HG02970 (cell line): ENCODE measurements at regions not wholly inside any gene's neighbourhood (a gene's known extent, or its start where the extent isn't known, plus 50 kb on each side); places are given as distances from the start of the nearest gene placed in this dataset.
"Not testable (repeated sequence)": the region's sequence is repeated elsewhere in the genome, so short reads cannot be mapped to it uniquely, and the experiment has no call there.

Source experiments
- ATAC-seq: cut with Tn5 transposase; IDR thresholded peaks from one replicate; pipeline ENCODE4 v1.9.1; 2021; ENCODE audit warnings: mild to moderate bottlenecking, moderate library complexity, moderate number of reproducible peaks; ENCODE audit not compliant: unreplicated experiment, low FRiP score

DNA sequence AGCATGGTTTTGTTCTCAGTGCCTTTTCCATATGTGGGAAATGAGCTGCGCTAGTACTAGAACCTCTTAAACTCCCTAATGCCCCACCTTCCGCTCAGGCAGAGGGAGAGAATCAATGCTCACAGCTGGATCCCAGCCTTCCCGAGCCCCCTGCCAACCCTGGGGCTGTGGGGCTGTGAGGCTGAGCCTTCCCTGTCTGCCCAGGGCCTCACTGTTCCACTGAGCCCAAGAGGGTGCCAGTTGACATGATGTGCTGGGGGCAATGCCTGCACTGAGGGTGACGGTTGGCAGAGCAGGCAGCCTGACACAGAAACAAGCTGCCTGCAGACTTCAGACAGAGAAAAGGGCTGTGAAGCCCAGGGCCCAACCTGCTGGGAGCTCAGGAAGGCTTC is 602.4 kb upstream of the RAB6C start:
- ATAC-seq = no peak

- ATAC-seq = no peak
Observed at GRCh38 chr2:129378186-129378585, 601.3 kb upstream of the RAB6C start.

DNA sequence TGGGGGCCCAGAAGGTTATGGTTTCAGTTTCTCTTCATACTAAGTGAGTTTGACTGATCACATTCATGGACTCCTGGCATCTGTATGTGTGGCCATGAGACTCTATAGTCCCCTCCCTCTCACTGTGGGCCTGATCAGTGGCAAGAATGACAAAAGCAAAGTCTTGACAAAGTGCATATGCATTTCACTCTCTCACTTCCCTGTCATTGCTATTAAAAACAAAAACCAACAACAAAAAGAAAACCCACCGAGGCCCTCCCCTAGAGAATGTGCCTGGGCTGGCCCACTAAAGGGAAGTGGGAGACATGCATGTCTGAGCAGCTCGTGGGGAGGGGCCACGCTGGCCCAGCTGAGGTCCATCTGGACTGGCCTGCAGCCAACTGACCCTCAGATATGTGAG is 600.1 kb upstream of the RAB6C start:
- ATAC-seq = no peak

GRCh38 chr2:129381789-129382188 is 597.7 kb upstream of the RAB6C start:
- no peak for ATAC-seq

GRCh38 chr2:129388870-129389269 is 590.6 kb upstream of the RAB6C start:
- ATAC-seq = no peak

GRCh38 chr2:129393816-129394215 is 585.6 kb upstream of the RAB6C start:
- ATAC-seq = no peak

- no peak for ATAC-seq
Observed at GRCh38 chr2:129396980-129397599, 582.4 kb upstream of the RAB6C start.

- no peak for ATAC-seq
Observed at GRCh38 chr2:129400826-129401225, 578.6 kb upstream of the RAB6C start.

DNA sequence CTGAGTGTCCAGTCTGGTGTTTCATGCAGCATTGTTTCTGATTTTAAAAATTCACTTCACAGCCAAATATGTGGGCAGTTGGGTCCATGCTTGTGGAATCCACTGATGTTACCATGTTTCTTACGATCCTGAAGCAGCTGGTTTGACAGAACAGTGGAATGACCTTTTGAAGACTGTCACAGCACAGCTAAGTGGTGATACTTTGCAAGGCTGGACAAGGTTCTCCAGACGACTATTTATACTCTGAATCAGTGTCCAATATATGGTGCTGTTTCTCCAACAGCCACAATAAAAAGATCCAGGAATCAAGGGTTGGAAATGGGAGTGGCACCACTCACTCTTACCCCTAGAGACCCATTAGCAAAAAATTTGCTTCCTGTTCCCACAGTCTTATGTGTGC is 577.4 kb upstream of the RAB6C start:
- ATAC-seq = no peak

GRCh38 chr2:129404000-129404685 is 575.3 kb upstream of the RAB6C start:
- no peak for ATAC-seq

DNA sequence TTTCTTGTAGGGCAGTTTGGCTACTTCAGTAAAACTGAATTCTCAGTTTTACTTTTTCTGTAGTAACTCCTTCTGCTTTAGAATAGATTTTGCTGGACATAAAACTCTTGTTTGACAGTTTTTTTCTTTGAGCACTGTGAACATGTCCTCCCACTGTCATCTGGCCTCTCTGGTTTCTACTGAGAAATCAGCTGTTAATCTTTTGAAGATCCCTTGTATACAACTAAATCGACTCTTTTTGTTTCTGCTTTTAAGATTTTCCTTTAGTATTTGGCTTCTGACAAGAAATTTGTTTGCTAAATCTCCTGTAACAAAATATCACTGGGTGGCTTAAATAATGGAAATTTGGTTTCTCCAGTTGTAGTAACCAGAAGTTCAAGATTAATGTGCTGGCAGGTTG is 570.9 kb upstream of the RAB6C start:
- ATAC-seq = no peak

GRCh38 chr2:129417041-129417440 is 562.4 kb upstream of the RAB6C start:
- ATAC-seq = not testable (repeated sequence)

- ATAC-seq = no peak
Observed at GRCh38 chr2:129422028-129422427, 557.4 kb upstream of the RAB6C start.

DNA sequence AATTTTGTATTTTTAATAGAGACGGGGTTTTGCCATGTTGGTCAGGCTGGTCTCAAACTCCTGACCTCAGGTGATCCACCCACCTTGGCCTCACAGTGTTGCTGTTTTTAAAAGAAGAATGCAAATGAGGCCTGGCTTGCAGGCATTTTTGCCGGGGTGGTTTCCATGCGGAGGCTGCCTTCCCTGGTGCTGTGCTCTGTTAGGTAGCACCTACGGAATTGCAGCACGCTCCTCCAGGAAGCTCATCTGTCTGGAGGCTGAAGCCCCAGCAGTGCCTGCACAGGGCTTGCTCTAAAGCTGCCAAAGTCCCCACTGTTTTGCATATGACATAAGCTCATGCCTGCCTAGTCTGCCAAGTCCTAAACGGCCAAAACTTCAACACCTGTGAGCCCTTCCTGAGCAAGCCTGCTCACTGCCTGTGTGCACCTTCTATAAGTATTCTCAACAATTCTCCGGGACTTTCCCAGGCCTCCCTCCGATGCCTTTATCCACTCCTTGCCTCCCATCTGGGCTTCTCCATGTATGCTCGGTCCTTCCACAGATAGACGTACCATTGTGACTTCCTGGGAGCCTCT is 551.3 kb upstream of the RAB6C start:
- no peak for ATAC-seq

DNA sequence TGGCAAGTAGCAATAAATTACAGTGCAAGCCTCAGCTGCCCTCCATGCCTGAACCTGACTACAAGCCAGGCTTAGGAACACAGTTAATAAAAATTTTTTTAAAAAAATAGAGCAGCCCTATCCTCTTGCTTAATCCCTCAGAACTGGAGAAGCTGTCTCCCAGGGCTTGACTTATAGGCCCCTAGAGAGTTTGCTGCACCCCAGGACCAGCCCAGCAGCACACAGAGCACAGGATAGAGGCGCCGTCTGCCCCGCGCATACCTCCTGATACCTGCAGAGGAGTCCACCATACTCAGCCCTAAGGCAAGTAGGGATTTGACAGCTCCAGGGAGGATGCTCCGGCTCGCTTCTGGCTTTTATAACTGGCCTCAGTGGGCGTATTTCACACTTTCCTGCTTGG is 548.6 kb upstream of the RAB6C start:
- ATAC-seq = no peak

DNA sequence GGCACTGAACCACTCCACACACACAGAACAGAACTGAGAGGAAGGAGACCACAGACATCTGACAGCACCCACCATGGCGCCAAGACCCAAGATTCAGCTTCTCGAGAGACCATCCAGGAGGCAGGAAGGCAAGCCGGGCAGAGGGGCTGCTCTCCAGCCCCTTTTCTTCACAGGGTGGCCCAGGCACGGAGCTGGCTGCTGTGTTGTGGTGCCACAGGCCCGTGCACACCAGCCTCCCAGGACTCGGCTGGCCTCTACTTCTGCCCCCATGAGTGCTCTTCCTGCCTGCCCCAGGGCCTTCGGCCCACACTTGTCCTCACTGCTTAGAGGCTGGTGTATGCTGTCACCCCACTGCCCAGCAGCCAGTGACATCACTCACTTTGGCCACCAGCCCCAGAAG is 547.6 kb upstream of the RAB6C start:
- no peak for ATAC-seq

GRCh38 chr2:129436809-129437208 is 542.7 kb upstream of the RAB6C start:
- ATAC-seq = no peak

GRCh38 chr2:129437725-129438124 is 541.7 kb upstream of the RAB6C start:
- ATAC-seq = no peak

- no peak for ATAC-seq
Observed at GRCh38 chr2:129438501-129439057, 540.9 kb upstream of the RAB6C start.

GRCh38 chr2:129439406-129440302 is 539.8 kb upstream of the RAB6C start:
- no peak for ATAC-seq

- no peak for ATAC-seq
Observed at GRCh38 chr2:129441610-129442009, 537.9 kb upstream of the RAB6C start.
